SK-N-SH treated with all-trans-retinoic acid at 6 μM for 48 hours (cell line): ENCODE measurements at regions not wholly inside any gene's neighbourhood (a gene's known extent, or its start where the extent isn't known, plus 50 kb on each side); places are given as distances from the start of the nearest gene placed in this dataset.

Experiments
- ATAC-seq: fragments of 200-7000 bp; cut with Tn5 transposase; 3 replicates; pipeline ENCODE4 v1.9.1; 2020; ENCODE audit warnings: mild to moderate bottlenecking, moderate library complexity
- ARNTL ChIP-seq: fragments of 450-650 bp; formaldehyde crosslinking; IDR thresholded peaks from 2 replicates; pipeline ENCODE4 v1.5.0; 2020; ENCODE audit warnings: low read depth, mild to moderate bottlenecking, moderate library complexity, borderline replicate concordance
- BACH2 ChIP-seq: fragments of 250-450 bp; sonication (Bioruptor Pico); IDR thresholded peaks from 2 replicates; pipeline ENCODE4 v1.9.0; 2021; ENCODE audit warnings: mild to moderate bottlenecking, borderline replicate concordance
- CREB5 ChIP-seq: fragments of 250-450 bp; sonication (Bioruptor Pico); IDR thresholded peaks from 2 replicates; pipeline ENCODE4 v1.5.1; 2020; ENCODE audit warnings: low read depth, mild to moderate bottlenecking, moderate library complexity
- CSRNP3 ChIP-seq: fragments of 250-450 bp; sonication (Bioruptor Pico); IDR thresholded peaks from 2 replicates; pipeline ENCODE4 v1.5.1; 2021; ENCODE audit warnings: mild to moderate bottlenecking, moderate library complexity
- ESRRG ChIP-seq: fragments of 250-450 bp; sonication (Bioruptor Pico); IDR thresholded peaks from 2 replicates; pipeline ENCODE4 v1.6.1; 2021; ENCODE audit warnings: mild to moderate bottlenecking
- GLIS3 ChIP-seq: fragments of 250-450 bp; sonication (Bioruptor Pico); IDR thresholded peaks from 2 replicates; pipeline ENCODE4 v1.5.0; 2020; ENCODE audit warnings: mild to moderate bottlenecking, moderate library complexity
- ISL1 ChIP-seq: fragments of 250-450 bp; sonication (Bioruptor Pico); IDR thresholded peaks from 2 replicates; pipeline ENCODE4 v2.1.2; 2022; ENCODE audit warnings: mild to moderate bottlenecking, moderate library complexity
- OSR1 ChIP-seq: fragments of 250-450 bp; sonication (Bioruptor Pico); IDR thresholded peaks from 2 replicates; pipeline ENCODE4 v1.8.0; 2022; ENCODE audit warnings: moderate library complexity, mild to moderate bottlenecking, inconsistent platforms
- POU6F1 ChIP-seq: fragments of 250-450 bp; sonication (Bioruptor Pico); IDR thresholded peaks from 2 replicates; pipeline ENCODE4 v1.8.0; 2021; ENCODE audit warnings: low read depth, mild to moderate bottlenecking, moderate library complexity, borderline replicate concordance
- TCF4 ChIP-seq: fragments of 250-450 bp; sonication (Bioruptor Pico); IDR thresholded peaks from 2 replicates; pipeline ENCODE4 v1.8.0; 2021; ENCODE audit warnings: mild to moderate bottlenecking, moderate library complexity, borderline replicate concordance
- TOX ChIP-seq: fragments of 250-450 bp; sonication (Bioruptor Pico); IDR thresholded peaks from 2 replicates; pipeline ENCODE4 v1.8.0; 2021; ENCODE audit warnings: mild to moderate bottlenecking, moderate library complexity, borderline replicate concordance
- TSHZ2 ChIP-seq: fragments of 250-450 bp; sonication (Bioruptor Pico); IDR thresholded peaks from 2 replicates; pipeline ENCODE4 v1.5.0; 2020; ENCODE audit warnings: mild to moderate bottlenecking, moderate library complexity
- ZC3H10 ChIP-seq: fragments of 250-450 bp; sonication (Bioruptor Pico); IDR thresholded peaks from 2 replicates; pipeline ENCODE4 v1.5.1; 2021; ENCODE audit warnings: mild to moderate bottlenecking, moderate library complexity
- ZFP3 ChIP-seq: fragments of 250-450 bp; sonication (Bioruptor Pico); IDR thresholded peaks from 2 replicates; pipeline ENCODE4 v1.5.0; 2020; ENCODE audit warnings: mild to moderate bottlenecking, moderate library complexity
- ZNF565 ChIP-seq: fragments of 450-650 bp; formaldehyde crosslinking; conservative IDR thresholded peaks from 2 replicates; pipeline ENCODE4 v1.5.0; 2020; ENCODE audit warnings: low read depth, mild to moderate bottlenecking, moderate library complexity
- ZNF70 ChIP-seq: fragments of 450-650 bp; formaldehyde crosslinking; IDR thresholded peaks from 2 replicates; pipeline ENCODE4 v1.5.0; 2020; ENCODE audit warnings: mild to moderate bottlenecking, moderate library complexity
- ZNF8 ChIP-seq: fragments of 450-650 bp; formaldehyde crosslinking; IDR thresholded peaks from 2 replicates; pipeline ENCODE4 v1.5.0; 2020; ENCODE audit warnings: mild to moderate bottlenecking, moderate library complexity

GRCh38 chr13:24616514-24616913 is 63.7 kb upstream of the ATP12A start:
- ATAC-seq: no peak
- no peak for TF ChIP-seq TSHZ2 (CRISPR knock-in tag)
- no peak for TF ChIP-seq ZNF8 (CRISPR knock-in tag)
- no peak for TF ChIP-seq ISL1 (CRISPR knock-in tag)
- no peak for TF ChIP-seq CREB5 (CRISPR knock-in tag)
- TF ChIP-seq POU6F1 (CRISPR knock-in tag): no peak
- no peak for TF ChIP-seq CSRNP3 (CRISPR knock-in tag)
- no peak for TF ChIP-seq ZC3H10 (CRISPR knock-in tag)
- TF ChIP-seq BACH2 (CRISPR knock-in tag): no peak
- TF ChIP-seq ESRRG: no peak
- no peak for TF ChIP-seq ZNF70 (CRISPR knock-in tag)
- no peak for TF ChIP-seq ZFP3 (CRISPR knock-in tag)
- no peak for TF ChIP-seq TCF4
- TF ChIP-seq, all 23 proteins: peak for 0

GRCh38 chr13:24617256-24618010 is 62.8 kb upstream of the ATP12A start:
- TF ChIP-seq ESRRG (no peak), ZNF565 (CRISPR knock-in tag) (no peak), ARNTL (CRISPR knock-in tag) (no peak), CSRNP3 (CRISPR knock-in tag) (no peak), OSR1 (CRISPR knock-in tag) (no peak), ZNF70 (CRISPR knock-in tag) (no peak), TCF4 (no peak), TOX (CRISPR knock-in tag) (no peak), GLIS3 (CRISPR knock-in tag) (no peak), ZFP3 (CRISPR knock-in tag) (no peak), ZNF8 (CRISPR knock-in tag) (no peak), BACH2 (CRISPR knock-in tag) (no peak)
- ATAC-seq: no peak

GRCh38 chr13:24618011-24618955 is 61.9 kb upstream of the ATP12A start:
- TF ChIP-seq ZNF70 (CRISPR knock-in tag) (no peak), ZNF8 (CRISPR knock-in tag) (no peak), ISL1 (CRISPR knock-in tag) (no peak), CREB5 (CRISPR knock-in tag) (no peak)
- TF ChIP-seq, all 23 proteins: peak for 0
- ATAC-seq: no peak
